Effector memory CD4-positive, alpha-beta T cell (primary cell): ENCODE measurements at regions not wholly inside any gene's neighbourhood (a gene's known extent, or its start where the extent isn't known, plus 50 kb on each side); places are given as distances from the start of the nearest gene placed in this dataset.

Experiments used
- DNase-seq, 3 donors: peaks; one replicate each; pipeline ENCODE4 v3.0.0-alpha.2; 2020
- H3K27ac ChIP-seq: 2 replicates; pipeline ENCODE4 v1.7.0; 2013; ENCODE audit warnings: mild to moderate bottlenecking, low read length, moderate library complexity; ENCODE audit not compliant: insufficient read depth, poor library complexity, severe bottlenecking
- H3K27me3 ChIP-seq: replicated peaks from 2 replicates; pipeline ENCODE4 v1.7.0; 2013; ENCODE audit warnings: mild to moderate bottlenecking, low read length; ENCODE audit not compliant: insufficient read depth, control insufficient read depth, poor library complexity, severe bottlenecking
- H3K36me3 ChIP-seq: 2 replicates; pipeline ENCODE4 v1.7.0; 2013; ENCODE audit warnings: mild to moderate bottlenecking, low read length, moderate library complexity; ENCODE audit not compliant: control insufficient read depth, insufficient read depth
- H3K4me1 ChIP-seq: 2 replicates; pipeline ENCODE4 v1.7.0; 2013; ENCODE audit warnings: low read length, mild to moderate bottlenecking; ENCODE audit not compliant: control insufficient read depth, insufficient read depth, poor library complexity, severe bottlenecking
- H3K4me3 ChIP-seq: 2 replicates; pipeline ENCODE4 v1.7.0; 2013; ENCODE audit warnings: low read length, low read depth, mild to moderate bottlenecking; ENCODE audit not compliant: insufficient read depth, poor library complexity, severe bottlenecking
- H3K9me3 ChIP-seq: 2 replicates; pipeline ENCODE4 v1.7.0; 2013; ENCODE audit warnings: mild to moderate bottlenecking, low read length, moderate library complexity; ENCODE audit not compliant: control insufficient read depth

GRCh38 chr11:80779905-80780605 lies 1339.2 kb upstream of the TENM4 start:
- DNase-seq, result no peak
- H3K4me1 ChIP-seq, result no peaks in the 10 kb centered on the region
- H3K27me3 ChIP-seq, result no peaks in the 10 kb centered on the region

GRCh38 chr11:80778941-80779340 lies 1338.1 kb upstream of the TENM4 start:
- Histone ChIP-seq H3K36me3 (no peaks in the 10 kb centered on the region), H3K9me3 (no peaks in the 10 kb centered on the region), H3K4me3 (no peak overlapping the region), H3K27me3 (no peaks in the 10 kb centered on the region), H3K4me1 (no peaks in the 10 kb centered on the region), H3K27ac (no peak overlapping the region)
- DNase-seq, result no peak

More at GRCh38 chr11:80779905-80780605, 1339.2 kb upstream of the TENM4 start:
- Histone ChIP-seq H3K27ac (no peak overlapping the region), H3K36me3 (no peaks in the 10 kb centered on the region), H3K9me3 (no peaks in the 10 kb centered on the region), H3K4me3 (no peak overlapping the region)

DNA sequence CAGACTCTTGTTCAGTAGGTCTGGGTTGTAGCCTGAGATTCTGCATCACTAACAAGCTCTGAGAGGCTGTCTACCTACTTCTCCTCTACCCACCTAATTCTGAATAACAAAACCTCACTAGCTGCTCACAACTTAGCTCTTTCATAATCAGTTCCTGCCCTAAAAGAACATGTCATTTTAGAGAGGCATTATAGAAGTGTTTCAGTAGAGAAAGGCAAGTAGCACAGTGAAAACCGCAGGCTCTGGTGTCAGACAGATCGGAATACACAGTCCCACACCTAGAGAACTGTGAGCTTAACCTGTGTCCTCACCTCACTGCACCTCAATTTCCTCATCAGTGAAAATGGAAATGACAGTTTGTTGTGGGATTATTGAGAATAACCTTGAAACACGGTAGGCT lies 1337.6 kb upstream of the TENM4 start:
- H3K4me1 ChIP-seq, result no peaks in the 10 kb centered on the region
- H3K9me3 ChIP-seq, result no peaks in the 10 kb centered on the region
- DNase-seq, result no peak
- no peaks in the 10 kb centered on the region for H3K36me3 ChIP-seq
- no peaks in the 10 kb centered on the region for H3K27me3 ChIP-seq
- no peak overlapping the region for H3K27ac ChIP-seq
- H3K4me3 ChIP-seq, result no peak overlapping the region

- Histone ChIP-seq H3K4me1 (no peaks in the 10 kb centered on the region), H3K9me3 (peaks cover 2% of the 10 kb centered on the region), H3K27ac (no peak overlapping the region), H3K27me3 (no peaks in the 10 kb centered on the region), H3K4me3 (no peak overlapping the region), H3K36me3 (no peaks in the 10 kb centered on the region)
- DNase-seq, result no peak
Measured at GRCh38 chr11:80773919-80774318, 1333.1 kb upstream of the TENM4 start.

- Histone ChIP-seq H3K4me1 (no peaks in the 10 kb centered on the region), H3K27me3 (no peaks in the 10 kb centered on the region), H3K9me3 (peaks cover 5% of the 10 kb centered on the region), H3K27ac (no peak overlapping the region), H3K4me3 (no peak overlapping the region), H3K36me3 (no peaks in the 10 kb centered on the region)
- DNase-seq, result no peak
Measured at GRCh38 chr11:80771017-80771416, 1330.2 kb upstream of the TENM4 start.

DNA sequence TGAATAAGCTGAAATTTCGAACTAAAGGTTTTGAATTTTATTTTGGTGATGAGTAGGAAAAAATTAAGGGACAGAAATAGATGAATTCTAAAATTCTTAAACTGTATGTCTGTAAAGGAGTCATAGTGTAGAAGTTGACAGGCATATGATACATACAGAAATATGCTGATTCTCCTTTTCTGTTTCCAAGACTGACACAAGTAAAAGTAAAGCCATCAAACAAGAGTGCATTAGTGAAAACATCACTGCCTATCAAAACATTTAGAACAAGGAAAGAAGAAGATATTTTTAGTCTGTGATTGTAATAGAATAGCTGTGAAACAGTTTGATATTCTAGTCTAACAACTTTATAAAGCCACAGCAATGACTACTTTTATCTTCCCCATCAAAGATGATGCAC lies 1318.0 kb upstream of the TENM4 start:
- no peak overlapping the region for H3K4me3 ChIP-seq
- H3K4me1 ChIP-seq, result no peaks in the 10 kb centered on the region
- no peak overlapping the region for H3K27ac ChIP-seq
- no peak for DNase-seq
- no peaks in the 10 kb centered on the region for H3K36me3 ChIP-seq
- H3K27me3 ChIP-seq, result no peaks in the 10 kb centered on the region
- H3K9me3 ChIP-seq, result no peaks in the 10 kb centered on the region

DNA sequence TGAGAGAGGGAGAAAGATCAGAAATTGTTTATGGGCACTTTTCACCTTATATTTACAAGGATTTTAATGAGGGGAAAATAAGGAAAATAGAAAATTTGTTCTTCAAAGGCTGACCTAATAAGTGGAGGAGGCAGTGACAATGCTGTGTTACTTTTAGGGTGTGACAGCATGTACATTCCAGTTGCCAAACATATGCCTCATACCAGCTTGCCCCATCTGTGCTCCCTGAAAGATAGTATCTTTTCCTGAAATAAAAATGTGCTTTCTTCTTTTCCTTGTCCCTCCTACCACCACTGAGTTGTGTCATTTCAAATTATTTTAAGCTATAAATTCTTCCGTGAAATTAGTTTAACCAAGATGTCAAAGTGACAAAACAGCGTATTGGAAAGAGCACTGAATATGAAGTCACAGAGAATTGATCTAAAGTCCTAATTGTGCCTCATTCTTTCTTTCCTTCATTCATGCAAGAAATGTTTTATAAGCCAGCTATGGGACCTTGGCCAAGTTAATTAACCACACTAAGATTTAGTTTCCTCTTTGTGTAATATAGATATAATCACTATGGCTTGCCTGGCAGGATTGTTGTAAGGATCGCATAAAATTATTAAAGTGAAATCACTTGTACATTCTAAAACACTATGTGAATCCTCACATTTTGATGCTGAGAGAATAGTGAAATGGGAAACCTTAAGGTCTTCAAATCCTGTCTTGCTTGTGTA lies 1307.5 kb upstream of the TENM4 start:
- H3K4me1 ChIP-seq, result no peaks in the 10 kb centered on the region
- H3K9me3 ChIP-seq, result no peaks in the 10 kb centered on the region
- no peaks in the 10 kb centered on the region for H3K27me3 ChIP-seq
- H3K36me3 ChIP-seq, result no peaks in the 10 kb centered on the region
- no peak overlapping the region for H3K4me3 ChIP-seq
- H3K27ac ChIP-seq, result no peak overlapping the region
- no peak for DNase-seq

DNA sequence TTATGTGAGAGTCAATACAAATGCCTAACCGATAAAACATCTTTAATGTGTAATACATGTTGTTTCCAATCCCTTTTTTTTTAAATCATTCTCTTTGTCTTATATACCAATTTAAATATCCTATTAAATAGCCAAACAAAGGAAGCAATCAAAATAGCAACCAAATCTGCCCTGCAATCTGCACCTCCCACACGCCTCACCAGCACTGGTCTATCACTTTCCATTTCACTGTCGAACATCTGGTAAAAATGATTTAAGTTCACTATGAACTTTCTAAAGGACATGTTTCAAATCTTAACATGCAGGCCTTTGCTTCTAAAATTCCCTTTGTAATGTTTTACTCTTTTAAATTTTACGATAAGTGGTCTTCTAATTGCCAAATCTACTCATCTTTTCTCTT lies 1305.5 kb upstream of the TENM4 start:
- Histone ChIP-seq H3K36me3 (no peaks in the 10 kb centered on the region), H3K4me3 (no peak overlapping the region)

GRCh38 chr11:80745416-80745815 lies 1304.6 kb upstream of the TENM4 start:
- Histone ChIP-seq H3K27me3 (no peaks in the 10 kb centered on the region), H3K36me3 (no peaks in the 10 kb centered on the region), H3K27ac (no peak overlapping the region), H3K4me3 (no peak overlapping the region), H3K9me3 (no peaks in the 10 kb centered on the region), H3K4me1 (no peaks in the 10 kb centered on the region)
- DNase-seq, result no peak

More for the DNA sequence above, 1305.5 kb upstream of the TENM4 start:
- H3K9me3 ChIP-seq, result no peaks in the 10 kb centered on the region
- no peak for DNase-seq
- H3K27me3 ChIP-seq, result no peaks in the 10 kb centered on the region
- no peak overlapping the region for H3K27ac ChIP-seq
- H3K4me1 ChIP-seq, result no peaks in the 10 kb centered on the region

DNA sequence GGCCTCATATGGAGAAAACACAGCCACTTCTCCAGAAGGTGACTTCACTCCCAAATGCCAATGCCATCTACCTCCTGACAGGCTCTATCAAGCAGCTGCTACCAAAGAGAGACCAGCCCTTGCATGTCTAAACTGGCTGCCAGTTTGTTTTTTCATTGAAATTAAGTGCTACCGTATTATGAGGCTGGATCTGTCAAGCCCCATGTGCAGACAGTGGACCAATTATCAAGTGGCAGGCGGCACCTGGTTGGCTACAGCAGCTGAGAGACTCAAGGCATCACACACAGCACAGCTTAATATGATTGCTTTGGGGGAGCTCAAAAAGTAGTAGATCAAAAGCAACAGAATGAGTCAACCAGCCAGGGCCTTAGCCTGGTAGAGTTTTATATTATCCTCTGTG lies 1293.0 kb upstream of the TENM4 start:
- no peak overlapping the region for H3K4me3 ChIP-seq
- DNase-seq, result no peak

More for the DNA sequence above, 1293.0 kb upstream of the TENM4 start:
- Histone ChIP-seq H3K36me3 (no peaks in the 10 kb centered on the region), H3K27ac (no peak overlapping the region), H3K27me3 (no peaks in the 10 kb centered on the region), H3K9me3 (no peaks in the 10 kb centered on the region), H3K4me1 (no peaks in the 10 kb centered on the region)
